Loucy (cell line): ENCODE measurements at regions not wholly inside any gene's neighbourhood (a gene's known extent, or its start where the extent isn't known, plus 50 kb on each side); places are given as distances from the start of the nearest gene placed in this dataset.

Experiments
- EZH2phosphoT487 ChIP-seq: fragments of 200-600 bp; IDR thresholded peaks from 2 replicates; pipeline ENCODE4 v1.6.1; 2018; ENCODE audit warnings: antibody characterized with exemption, mild to moderate bottlenecking, moderate library complexity, borderline replicate concordance
- TF ChIP-seq, protein P1 (sequence below): fragments of 200-600 bp; sonication (generic); conservative IDR thresholded peaks from 2 replicates; pipeline ENCODE4 v1.5.1; 2014; ENCODE audit warnings: mild to moderate bottlenecking, antibody characterized with exemption, low read length

DNA sequence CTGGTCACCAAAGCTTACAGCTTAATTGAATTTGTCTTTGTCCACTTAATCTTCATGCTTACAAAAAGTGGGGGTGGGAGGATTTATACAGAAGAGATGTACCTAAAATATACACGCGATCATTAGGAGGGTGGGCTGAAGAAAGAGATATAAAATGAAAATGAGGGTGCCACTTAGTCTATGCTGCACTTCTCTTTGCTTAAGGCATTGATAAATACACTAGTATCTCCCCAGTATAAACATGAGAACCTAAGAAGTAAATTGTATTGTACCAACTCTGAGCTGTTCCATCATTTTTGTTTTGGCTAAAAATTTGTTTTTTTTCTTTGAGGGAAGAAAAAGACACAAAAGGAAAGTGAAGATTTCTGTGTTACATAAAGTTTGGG, 170.8 kb upstream of the ZNF217 start:
- TF ChIP-seq, protein P1, sequence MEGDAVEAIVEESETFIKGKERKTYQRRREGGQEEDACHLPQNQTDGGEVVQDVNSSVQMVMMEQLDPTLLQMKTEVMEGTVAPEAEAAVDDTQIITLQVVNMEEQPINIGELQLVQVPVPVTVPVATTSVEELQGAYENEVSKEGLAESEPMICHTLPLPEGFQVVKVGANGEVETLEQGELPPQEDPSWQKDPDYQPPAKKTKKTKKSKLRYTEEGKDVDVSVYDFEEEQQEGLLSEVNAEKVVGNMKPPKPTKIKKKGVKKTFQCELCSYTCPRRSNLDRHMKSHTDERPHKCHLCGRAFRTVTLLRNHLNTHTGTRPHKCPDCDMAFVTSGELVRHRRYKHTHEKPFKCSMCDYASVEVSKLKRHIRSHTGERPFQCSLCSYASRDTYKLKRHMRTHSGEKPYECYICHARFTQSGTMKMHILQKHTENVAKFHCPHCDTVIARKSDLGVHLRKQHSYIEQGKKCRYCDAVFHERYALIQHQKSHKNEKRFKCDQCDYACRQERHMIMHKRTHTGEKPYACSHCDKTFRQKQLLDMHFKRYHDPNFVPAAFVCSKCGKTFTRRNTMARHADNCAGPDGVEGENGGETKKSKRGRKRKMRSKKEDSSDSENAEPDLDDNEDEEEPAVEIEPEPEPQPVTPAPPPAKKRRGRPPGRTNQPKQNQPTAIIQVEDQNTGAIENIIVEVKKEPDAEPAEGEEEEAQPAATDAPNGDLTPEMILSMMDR = no peak
- TF ChIP-seq EZH2phosphoT487 = no peak
